ENCODE measurements at regions not wholly inside any gene's neighbourhood (a gene's known extent, or its start where the extent isn't known, plus 50 kb on each side); places are given as distances from the start of the nearest gene placed in this dataset.
A peak's percentile ranks its signal among the peaks of the same experiment; 100 is the strongest.

- DNase-seq (ENCODE audit: low read depth), result no peak
- TF ChIP-seq, protein P1, sequence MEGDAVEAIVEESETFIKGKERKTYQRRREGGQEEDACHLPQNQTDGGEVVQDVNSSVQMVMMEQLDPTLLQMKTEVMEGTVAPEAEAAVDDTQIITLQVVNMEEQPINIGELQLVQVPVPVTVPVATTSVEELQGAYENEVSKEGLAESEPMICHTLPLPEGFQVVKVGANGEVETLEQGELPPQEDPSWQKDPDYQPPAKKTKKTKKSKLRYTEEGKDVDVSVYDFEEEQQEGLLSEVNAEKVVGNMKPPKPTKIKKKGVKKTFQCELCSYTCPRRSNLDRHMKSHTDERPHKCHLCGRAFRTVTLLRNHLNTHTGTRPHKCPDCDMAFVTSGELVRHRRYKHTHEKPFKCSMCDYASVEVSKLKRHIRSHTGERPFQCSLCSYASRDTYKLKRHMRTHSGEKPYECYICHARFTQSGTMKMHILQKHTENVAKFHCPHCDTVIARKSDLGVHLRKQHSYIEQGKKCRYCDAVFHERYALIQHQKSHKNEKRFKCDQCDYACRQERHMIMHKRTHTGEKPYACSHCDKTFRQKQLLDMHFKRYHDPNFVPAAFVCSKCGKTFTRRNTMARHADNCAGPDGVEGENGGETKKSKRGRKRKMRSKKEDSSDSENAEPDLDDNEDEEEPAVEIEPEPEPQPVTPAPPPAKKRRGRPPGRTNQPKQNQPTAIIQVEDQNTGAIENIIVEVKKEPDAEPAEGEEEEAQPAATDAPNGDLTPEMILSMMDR (IDR thresholded peaks at IDR 0.05; ENCODE audit: control insufficient read depth, insufficient read depth, low read depth, low read length, missing control alignments), result no peak
- H3K4me3 ChIP-seq (ENCODE audit: control insufficient read depth, low read depth, low read length), result no peak overlapping the region
Observed at GRCh38 chr5:8895599-8895998, 650.3 kb downstream of the SEMA5A start.

DNA sequence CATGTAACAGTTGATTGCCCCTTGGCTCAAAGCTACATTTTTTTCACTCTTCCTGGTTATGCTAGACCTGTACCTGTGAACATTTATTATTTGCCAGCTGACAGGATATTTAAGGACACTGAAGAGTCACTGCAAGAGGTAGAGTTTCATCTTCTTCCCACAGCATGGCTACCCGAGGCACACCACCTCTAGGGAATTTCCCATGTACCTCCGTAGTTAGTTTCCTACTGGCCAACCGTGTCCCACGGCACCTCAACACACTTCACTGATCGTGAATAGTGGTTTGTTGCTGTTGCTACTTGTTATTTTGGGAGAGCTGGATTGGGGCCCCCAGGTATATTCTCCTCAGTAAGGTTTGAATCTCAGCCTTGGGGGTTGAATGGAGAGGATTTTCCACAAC lies 648.6 kb downstream of the SEMA5A start:
- TF ChIP-seq, protein P1 (IDR thresholded peaks at IDR 0.05; ENCODE audit: control insufficient read depth, insufficient read depth, low read depth, low read length, missing control alignments), result no peak
- DNase-seq (ENCODE audit: low read depth), result no peak
- no peak overlapping the region for H3K4me3 ChIP-seq (ENCODE audit: control insufficient read depth, low read depth, low read length)

- TF ChIP-seq, protein P1 (IDR thresholded peaks at IDR 0.05; ENCODE audit: control insufficient read depth, insufficient read depth, low read depth, low read length, missing control alignments), result no peak
Observed at GRCh38 chr5:8905021-8905420, 640.9 kb downstream of the SEMA5A start.

DNA sequence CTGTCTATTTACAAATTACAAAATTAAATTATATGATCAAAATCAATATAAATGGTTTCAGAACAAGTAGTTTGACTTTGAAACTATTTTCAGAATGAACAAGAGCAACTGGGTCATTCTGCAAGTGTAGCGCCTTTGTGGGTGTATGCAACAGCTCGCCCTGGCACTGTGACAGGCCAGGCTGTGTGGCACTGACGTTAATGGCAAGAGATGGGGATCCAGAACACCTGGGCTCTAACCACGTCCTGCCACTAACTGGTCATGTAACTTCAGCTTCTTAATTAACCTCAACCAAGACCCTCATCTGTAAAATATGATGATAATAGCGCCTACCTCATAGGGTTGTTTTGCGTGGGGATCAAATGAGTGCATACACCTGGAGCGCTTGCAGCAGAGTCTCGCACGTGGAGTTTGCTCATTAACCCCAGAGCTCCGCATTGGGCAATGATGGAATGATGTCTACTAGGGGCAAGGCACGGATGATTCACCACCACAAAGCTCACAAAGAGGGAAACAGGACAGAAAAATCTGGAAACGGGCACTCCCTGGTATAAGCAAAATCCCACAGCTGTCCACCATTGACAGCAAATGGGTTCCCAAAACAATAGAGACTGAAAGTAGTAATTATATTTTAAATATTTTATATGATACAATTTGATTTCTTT lies 639.4 kb downstream of the SEMA5A start:
- DNase-seq (ENCODE audit: low read depth), result peak; percentile 46
- TF ChIP-seq, protein P1 (IDR thresholded peaks at IDR 0.05; ENCODE audit: control insufficient read depth, insufficient read depth, low read depth, low read length, missing control alignments), result no peak
- H3K4me3 ChIP-seq (ENCODE audit: control insufficient read depth, low read depth, low read length), result no peak overlapping the region

More at GRCh38 chr5:8905021-8905420, 640.9 kb downstream of the SEMA5A start:
- peak; percentile 27 for DNase-seq (ENCODE audit: low read depth)
- H3K4me3 ChIP-seq (ENCODE audit: control insufficient read depth, low read depth, low read length), result no peak overlapping the region

GRCh38 chr5:8907168-8907868 lies 638.6 kb downstream of the SEMA5A start:
- no peak overlapping the region for H3K4me3 ChIP-seq (ENCODE audit: control insufficient read depth, low read depth, low read length)
- TF ChIP-seq, protein P1 (IDR thresholded peaks at IDR 0.05; ENCODE audit: control insufficient read depth, insufficient read depth, low read depth, low read length, missing control alignments), result no peak
- DNase-seq (ENCODE audit: low read depth), result peak; percentile 62

GRCh38 chr5:8908055-8908683 lies 637.7 kb downstream of the SEMA5A start:
- TF ChIP-seq, protein P1 (IDR thresholded peaks at IDR 0.05; ENCODE audit: control insufficient read depth, insufficient read depth, low read depth, low read length, missing control alignments), result peak; percentile 74
- H3K4me3 ChIP-seq (ENCODE audit: control insufficient read depth, low read depth, low read length), result no peak overlapping the region
- DNase-seq (ENCODE audit: low read depth), result no peak
